GM19324 (cell line): ENCODE measurements at regions not wholly inside any gene's neighbourhood (a gene's known extent, or its start where the extent isn't known, plus 50 kb on each side); places are given as distances from the start of the nearest gene placed in this dataset.
A peak's percentile ranks its signal among the peaks of the same experiment; 100 is the strongest.

Experiments
- ATAC-seq: cut with Tn5 transposase; IDR thresholded peaks from one replicate; pipeline ENCODE4 v1.9.1; 2021; ENCODE audit warnings: mild to moderate bottlenecking, moderate library complexity; ENCODE audit not compliant: unreplicated experiment, low FRiP score

GRCh38 chr1:67558449-67559193, 126.4 kb upstream of the GADD45A start:
- ATAC-seq = no peak

DNA sequence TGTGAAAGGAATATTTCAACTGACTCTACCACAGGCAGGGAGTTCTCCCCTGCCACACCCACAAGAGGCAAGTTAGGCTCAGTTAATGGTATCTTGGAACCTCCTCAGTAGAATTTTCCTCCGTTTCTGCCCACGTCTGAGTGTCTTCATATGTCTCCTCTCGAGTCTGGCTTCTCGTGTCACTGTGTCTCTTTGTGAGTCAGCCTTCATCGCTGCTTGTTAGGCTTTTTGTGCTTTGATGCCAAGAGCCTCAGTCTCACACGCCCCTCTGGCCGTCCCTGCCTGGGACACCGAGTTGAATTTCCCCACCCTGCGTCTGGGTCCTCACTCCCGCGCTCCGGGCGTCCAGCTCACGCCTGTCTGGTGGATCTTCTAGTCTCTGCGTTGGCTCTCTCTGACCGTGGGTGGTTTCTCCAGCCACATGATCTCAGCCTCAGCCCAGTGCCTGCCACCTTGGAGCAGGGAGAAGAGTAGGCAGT, 125.7 kb upstream of the GADD45A start:
- ATAC-seq = no peak

- ATAC-seq = no peak
Measured at GRCh38 chr1:67560580-67561255, 124.3 kb upstream of the GADD45A start.

DNA sequence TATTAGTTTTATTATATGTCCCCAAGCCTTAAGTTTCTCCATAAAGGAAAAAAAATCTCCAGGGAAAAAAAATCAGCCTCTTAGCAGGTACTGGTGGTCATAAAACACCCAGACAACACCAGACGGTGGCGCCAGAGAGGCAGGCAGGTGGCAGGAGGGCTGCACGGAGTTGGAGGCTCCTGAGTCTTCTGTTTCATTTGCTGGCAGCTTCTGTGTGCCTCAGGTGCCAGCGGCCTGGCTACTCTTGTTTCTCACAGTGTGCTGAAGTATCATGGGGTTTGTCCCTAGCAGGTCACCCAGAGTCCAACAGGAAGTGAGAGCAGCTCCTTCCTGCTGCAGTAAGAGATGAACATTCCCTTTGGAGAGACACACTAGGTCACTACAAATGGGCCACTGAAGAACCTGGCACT, 123.3 kb upstream of the GADD45A start:
- peak; percentile 79 for ATAC-seq

DNA sequence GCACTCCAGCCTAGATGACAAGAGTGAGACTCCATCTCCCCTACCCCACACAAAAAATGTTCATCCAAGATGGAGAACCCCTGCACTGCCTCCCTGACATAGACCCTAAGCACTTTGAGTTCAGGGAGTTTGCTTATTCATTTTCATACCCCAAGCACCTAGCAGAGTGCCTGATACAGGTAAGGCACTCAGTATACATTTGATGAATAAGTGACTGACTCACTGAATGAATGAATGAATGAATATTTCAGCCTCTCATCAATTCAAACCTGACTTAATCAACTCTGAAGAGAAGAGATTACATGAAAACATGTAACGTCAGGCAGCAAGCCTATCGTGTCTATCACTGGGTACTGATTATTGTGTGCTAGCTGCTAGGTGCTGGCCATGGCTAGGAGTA, 121.3 kb upstream of the GADD45A start:
- ATAC-seq = no peak

DNA sequence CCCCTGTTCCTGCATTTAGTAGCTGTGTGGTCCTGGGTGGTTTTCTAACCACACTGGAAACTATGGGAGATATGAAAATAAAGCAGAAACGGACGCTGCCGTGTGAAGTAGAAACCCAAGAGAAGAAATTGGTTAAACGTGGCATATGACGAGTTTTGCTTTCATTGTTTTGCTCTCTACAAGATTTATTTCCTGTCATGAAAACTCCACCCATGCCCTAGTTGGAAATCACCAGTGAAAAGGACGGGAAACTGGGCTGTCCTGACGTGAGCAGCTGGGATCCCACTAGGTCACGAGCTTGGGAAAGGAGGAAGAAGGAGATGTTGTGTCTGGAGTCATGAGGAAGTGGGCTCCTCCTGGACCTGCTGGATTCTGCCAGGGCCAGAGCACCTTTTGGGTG, 120.8 kb upstream of the GADD45A start:
- ATAC-seq = no peak

DNA sequence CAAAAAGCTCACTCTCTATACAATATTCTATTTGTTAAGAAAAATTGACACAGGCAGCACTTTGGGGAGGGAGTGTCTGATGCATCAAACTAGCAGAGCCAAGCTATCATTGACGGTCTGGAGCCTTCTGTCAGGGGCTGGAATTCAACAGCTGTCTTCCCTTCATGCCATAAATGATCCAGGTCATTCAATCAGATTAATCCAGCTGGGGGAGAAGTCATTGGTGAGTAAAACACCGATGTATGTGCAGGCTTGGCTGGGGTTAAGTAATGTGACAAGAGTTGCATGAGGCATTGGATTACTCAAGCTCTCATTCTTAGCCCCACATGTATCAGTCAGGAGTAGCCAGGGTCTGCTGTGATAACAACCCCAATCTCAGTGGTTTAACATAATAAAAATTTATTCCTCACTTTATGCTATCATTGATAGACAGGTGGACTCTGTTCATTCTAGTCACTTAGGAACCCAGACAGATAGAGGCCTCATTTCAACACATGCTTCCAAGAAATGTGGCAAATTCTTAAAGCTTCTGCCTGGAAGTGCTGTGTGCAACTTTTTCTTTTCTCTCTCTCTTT, 118.1 kb upstream of the GADD45A start:
- no peak for ATAC-seq

DNA sequence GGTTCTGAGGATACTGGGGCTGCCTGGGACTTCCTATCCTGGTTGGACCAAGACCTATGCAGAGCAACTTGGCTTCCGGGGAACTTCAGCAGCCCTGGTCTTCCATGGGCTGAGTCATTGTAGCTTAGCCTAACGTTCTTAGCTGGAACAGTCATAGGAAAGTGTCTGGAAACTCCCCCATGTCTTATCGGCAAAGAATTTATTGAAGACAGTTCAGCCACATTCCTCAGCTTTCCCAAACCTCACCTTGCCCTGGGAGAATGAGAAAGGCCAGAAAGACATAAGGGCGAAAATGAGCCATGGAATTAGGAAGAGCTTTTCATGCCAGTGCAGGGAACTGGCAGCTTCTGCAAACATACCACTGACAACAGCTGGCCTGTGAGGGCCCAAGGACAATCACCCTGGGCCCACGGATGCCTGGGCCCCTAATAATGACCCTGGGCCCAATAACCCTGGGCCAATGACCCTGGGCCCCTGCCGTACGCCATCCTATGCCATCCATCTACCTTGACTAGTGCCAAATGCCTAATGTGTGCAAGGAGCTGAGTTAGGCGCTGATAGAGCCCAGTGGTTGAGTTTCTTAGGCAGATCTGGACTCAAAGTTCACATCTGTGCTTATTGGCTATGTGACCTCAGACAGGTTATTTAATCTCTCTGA, 114.4 kb upstream of the GADD45A start:
- no peak for ATAC-seq

GRCh38 chr1:67571406-67571805, 113.6 kb upstream of the GADD45A start:
- ATAC-seq = no peak

GRCh38 chr1:67571901-67572593, 113.0 kb upstream of the GADD45A start:
- ATAC-seq = no peak

DNA sequence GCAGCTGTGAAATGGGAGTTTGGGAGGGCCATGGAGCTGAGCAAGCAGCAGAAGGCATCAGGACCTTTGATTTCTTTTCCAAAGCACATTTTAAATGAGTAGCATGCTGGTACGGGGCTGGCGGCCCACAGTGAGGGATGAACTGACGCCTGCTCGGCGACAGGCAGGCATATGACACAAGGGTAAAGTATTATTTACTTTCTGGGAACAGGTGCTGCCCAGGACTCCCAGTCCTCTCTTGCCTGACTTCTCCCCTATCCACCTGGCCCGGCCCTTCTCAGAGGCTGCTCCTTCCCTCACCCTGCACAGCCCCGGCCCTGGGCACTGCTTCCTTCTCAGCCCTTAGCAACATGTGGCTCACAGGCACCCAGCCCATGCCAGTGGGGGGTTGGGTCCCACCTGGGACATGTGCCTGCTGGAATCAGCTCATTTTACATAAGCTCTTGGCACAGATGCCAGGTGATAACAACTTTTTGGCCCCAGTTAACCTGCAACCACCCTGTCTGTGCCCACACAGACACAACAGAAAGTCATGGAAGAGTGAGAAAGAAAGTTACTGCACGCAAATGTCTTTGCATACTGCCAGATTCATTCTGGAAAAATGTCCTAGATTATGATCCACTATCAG, 112.3 kb upstream of the GADD45A start:
- no peak for ATAC-seq

DNA sequence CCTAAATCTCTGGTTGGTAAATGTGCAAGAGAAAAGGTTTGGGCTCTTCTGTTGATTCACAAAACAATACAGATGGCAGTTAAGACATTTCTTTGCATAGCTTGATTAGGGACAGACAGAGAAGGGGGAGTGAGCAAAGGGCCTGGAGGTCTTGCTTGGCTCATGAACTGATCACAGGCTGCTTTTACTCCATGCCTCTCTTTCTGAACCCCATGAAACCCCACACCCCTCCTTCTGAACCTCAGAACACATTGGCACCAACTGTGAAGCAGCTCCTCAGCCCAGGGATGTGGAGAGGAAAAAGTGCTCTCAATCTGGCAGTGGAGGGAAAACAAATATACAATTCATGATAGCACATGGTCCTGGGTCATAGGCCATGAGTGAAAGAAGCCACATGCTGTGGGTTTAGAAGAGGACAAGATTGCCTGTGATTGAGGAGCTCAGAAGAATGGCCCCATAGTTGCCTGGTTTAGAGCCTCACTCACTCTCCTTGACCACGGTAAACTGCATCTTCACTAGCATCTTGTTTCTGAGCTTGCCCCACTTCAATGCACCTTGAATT, 111.6 kb upstream of the GADD45A start:
- no peak for ATAC-seq

DNA sequence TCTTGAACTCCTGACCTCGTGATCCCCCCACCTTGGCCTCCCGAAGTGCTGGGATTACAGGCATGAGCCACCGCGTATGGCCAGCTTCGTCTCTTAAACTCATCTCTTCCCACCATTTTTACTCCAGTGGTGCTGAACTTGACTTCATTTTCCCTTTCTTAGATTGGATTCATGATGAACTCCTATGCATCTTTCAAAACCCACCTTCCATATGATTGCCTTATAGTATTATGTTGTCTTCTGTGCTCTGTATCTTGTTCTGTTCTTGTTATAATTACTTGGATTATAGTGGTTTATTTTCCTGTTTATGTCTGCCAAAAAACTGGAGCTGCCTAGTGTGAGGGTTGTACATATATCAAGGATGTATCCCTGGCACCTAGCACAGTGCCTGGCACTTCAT, 110.8 kb upstream of the GADD45A start:
- no peak for ATAC-seq

- ATAC-seq = no peak
Measured at GRCh38 chr1:67575861-67576260, 109.1 kb upstream of the GADD45A start.

DNA sequence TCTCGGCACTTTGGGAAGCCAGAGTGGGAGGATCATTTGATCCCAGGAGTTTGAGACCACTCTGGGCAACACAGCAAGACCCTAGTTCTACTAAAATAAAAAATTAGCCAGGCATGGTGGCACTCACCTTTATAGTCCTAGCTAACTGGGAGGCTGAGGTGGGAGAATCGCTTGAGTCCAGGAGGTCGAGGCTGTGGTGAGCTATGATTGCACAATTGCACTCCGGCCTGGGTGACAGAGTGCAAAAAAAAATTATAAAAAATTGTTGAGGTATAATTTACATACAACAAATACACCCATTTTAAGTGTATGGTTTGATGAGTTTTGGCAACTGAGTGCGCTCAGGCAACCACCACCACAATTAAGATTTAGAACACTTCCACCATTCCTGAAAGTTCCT, 108.5 kb upstream of the GADD45A start:
- ATAC-seq = no peak

DNA sequence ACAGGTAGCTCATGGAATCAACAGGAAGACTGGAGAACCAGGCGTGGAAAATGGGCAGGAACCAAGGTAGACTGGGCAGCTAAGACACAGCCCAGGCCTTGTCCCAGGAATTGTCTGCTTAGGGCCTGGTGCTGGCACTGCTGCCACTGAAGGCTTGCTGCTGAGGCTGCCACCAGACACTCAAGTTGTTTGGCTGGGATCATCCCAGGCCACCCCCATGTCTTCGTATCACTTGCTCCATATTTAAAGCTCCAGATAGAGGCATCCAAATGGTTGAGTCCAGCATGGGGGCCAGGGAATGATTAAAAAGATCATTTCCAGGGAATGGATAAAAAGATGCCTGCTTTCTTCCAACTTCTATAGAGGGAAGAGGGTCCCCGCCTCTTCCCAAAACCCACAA, 107.4 kb upstream of the GADD45A start:
- no peak for ATAC-seq

DNA sequence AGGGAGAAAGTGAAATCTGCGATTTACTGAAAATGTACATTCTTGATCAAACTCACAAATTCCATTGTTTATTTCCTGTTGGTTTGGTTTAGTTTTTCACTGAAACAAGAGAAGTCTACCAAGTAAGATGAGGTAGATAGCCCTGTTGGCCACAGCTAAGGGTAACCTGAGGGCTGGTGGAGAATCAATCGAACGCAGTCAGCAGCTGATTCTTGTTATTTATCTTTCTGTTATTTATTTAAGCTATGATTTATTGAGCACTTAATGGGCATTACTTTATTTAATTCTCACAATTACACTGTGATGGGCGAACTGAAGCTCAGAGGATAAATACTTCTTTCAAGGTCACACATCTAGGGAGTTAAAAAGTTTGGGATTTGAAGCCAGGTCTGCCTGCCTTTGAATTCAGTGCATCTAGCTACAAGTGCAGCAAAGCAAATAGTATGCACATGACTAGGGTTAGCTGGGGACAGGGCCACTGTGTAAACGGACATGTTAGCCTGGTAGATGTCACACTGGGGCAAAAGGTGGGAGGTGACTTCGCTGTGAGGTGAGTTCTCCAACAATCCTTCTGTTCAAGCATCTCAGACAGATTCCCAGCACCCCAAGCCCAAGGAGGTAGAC, 106.5 kb upstream of the GADD45A start:
- ATAC-seq = no peak

GRCh38 chr1:67579623-67580394, 105.2 kb upstream of the GADD45A start:
- no peak for ATAC-seq
